Daoy (cell line): ENCODE measurements at regions not wholly inside any gene's neighbourhood (a gene's known extent, or its start where the extent isn't known, plus 50 kb on each side); places are given as distances from the start of the nearest gene placed in this dataset.
A peak's percentile ranks its signal among the peaks of the same experiment; 100 is the strongest.
"Not testable (repeated sequence)": the region's sequence is repeated elsewhere in the genome, so short reads cannot be mapped to it uniquely, and the experiment has no call there.

ENCODE experiments used
- DNase-seq: peaks from one replicate; pipeline ENCODE4 v3.0.0-alpha.2; 2015; ENCODE audit warnings: low read depth

- no peak for DNase-seq
These were observed 357.7 kb upstream of the SPRED2 start for GRCh38 chr2:65789923-65790675.

DNA sequence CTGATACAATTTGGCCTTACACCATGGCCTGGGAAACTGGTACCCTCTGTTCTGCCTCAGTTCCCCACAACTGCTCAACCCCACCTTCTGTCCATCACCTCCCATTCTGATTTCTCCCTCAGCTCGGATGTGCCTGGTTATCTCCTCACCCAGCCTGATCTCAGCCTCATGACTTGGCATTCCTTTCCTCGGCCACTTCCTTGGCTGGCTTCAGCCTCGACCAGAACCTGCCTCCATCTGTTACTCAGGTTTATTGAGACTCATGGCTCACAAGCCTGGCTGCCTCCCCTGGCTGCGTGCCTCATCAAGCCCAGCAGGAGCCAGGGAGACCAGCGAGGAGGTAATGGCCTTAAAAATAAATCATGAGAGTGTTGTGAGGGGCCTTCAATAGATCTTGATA, 356.2 kb upstream of the SPRED2 start:
- DNase-seq = no peak

- DNase-seq = no peak
These were observed 354.4 kb upstream of the SPRED2 start for GRCh38 chr2:65786765-65787164.

DNA sequence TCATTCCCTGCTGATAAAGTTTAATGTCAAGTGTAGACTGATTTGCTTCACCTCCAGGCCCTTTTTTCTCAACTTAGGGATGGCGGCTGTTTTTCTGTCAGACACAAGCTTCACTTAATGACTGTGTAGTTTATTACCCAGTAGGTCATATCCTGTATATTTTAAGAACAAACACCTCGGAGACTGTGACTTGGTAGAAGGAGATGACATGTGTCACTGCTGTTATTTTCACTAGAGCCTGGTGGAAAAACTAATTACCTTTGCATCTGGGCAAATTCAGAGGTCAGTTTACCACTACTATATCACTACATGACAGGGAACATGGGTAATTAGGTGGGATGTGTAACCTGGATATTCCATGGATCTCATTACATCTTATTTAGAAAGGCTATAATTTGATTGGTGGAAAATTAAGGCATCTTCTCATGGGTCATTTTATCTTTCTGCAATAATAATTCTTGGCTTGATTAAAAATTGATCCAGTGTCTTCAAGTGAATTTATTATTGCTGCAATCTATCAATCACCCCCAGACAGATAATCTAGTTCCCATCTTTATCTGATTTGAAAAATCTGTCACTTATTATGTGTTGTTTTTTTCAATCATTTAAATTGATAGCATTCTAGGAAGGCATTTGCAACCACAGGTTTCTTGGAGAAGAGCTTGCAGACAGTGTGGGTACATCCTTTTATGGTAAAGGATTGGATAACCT, 353.8 kb upstream of the SPRED2 start:
- DNase-seq = no peak

DNA sequence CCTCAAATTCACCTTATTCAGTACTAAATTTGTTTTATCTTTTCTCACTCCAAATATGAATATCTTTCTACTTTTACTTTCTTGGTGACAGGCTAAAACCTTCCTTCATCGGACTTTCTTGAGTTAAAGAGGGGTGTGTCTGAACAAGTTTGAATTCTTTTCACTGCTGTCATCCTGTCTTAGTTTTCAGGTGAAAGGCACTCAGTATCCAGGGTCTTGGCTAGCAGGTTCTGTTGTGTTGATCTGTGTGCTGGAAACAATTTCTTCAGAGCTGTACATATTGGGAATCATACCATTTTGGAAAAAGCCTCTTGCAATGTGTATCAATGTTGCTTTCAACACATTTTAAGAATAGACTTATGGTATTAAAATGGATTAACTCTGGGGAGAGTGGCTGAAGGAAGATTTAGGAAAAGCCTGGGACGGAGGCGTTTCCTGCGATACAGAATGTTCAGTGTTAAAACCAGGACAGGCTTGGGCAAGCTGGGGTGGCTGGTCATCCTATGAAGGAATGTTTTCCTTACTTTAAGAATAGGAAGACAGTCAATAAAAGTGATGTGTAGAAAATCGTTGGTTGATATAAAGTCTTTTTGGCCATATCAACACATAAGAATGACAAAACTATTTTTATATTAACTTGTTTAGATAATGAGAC, 350.7 kb upstream of the SPRED2 start:
- DNase-seq = no peak

DNA sequence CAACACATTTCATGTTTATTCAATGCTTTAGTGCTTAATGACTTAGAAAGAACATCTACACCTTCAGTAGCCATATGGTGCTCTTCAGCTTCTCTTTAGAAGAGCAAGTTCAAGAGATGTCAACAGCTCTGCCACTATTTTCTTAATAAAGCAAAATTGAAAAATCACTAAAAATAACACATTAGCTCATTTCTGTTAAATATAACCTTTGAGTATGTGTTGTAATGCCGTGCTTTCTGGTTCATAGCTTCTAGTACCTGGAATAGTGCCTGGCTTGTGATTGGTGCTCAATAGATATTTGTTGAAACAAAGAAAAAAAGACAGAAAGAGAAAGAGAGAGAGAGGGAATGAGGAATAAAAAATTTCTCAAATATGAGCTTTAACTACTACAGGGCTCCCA, 349.8 kb upstream of the SPRED2 start:
- no peak for DNase-seq

DNA sequence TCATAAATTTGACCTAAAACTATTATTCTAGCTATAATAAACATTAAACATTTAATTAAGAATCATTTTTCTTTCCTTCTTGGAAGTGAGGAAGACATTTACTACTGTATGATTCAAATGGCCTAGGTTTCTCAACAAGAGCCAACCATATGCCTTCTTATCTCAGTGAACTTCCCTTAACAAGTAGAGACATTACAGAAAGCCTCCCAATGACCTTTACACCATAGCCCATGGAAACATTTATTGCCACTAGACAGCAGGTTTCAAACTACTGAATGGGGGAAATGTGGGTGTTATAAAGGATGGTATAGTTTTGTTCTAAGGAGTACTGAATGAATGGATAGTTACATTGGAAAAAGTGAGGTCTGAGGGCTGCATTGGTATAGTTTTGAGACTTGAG, 349.4 kb upstream of the SPRED2 start:
- DNase-seq = no peak

DNA sequence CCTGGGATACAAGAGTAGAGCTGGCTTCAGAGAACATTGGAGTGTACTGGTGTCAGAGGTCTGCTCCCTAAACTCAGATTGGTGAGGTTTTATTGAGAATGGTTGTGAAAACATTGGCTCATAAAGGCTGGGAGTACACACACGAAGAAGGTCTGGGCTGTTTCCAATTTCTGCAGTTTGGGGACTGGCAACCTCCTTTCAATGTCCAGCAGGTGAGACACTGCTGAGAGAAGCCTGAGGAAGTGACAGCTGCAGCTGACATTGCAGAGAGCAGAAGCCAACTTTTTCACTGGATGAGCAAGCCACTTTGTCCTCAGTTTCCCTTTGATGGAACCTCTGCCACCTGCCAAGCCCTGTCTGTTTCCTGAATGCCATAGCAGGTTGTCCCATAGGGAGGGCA, 346.6 kb upstream of the SPRED2 start:
- no peak for DNase-seq

GRCh38 chr2:65778137-65778536, 345.7 kb upstream of the SPRED2 start:
- no peak for DNase-seq

DNA sequence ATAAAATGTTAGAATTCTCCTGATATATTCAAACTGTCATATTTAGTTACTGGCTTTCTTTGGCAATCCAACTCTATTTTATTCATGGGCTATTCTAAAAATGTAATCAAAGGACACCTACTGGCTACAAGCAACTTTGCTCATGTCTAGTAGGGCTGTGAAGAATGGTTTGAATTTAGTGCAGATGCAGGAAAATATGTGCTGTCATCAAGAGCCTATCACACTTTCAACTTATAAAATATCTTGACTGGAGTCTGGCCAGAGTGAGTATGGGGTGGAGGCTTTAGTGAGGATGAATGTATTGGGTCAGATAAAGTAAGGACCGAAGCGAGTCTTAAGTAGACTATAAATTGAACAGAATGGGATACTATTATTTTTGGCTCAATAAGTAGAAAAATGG, 343.4 kb upstream of the SPRED2 start:
- no peak for DNase-seq

DNA sequence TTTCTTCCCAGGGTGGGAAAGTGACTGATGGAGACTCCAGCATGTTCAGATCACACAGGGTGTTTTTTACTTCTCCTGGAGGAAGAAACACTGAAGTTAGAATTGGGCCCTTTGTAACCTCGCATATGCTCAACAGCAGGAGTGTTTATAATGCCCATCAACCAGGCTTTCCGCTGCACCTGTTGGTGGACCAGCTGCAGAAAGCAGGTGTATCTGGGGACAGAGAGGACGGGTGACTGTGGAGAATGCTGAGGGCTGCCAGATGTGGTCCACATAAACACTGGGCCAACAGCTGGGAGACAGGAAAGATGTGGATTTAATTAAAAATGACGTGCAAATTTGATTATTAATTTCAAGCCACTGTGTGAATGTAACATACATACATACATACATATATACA, 335.5 kb upstream of the SPRED2 start:
- no peak for DNase-seq

- DNase-seq = no peak
These were observed 334.4 kb upstream of the SPRED2 start for GRCh38 chr2:65766768-65767267.

DNA sequence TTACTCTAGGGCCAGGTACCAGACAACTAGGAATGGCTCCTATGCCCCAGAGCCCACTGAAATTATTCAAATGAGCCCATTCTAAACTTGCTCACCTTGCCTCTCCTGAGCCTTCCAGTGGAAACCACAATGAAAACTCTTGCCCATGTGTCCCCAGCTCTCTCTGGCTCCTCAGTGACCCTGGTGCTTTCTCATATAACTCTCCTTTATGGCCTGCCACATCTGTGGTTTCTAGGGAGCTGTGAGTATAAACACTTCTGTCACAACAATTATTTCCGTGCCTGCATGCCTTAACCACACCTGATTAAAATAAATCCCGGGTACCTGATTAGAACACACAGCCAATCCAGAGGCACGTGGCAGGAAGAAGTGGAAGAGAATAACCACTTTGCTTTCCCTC, 333.0 kb upstream of the SPRED2 start:
- DNase-seq = no peak

DNA sequence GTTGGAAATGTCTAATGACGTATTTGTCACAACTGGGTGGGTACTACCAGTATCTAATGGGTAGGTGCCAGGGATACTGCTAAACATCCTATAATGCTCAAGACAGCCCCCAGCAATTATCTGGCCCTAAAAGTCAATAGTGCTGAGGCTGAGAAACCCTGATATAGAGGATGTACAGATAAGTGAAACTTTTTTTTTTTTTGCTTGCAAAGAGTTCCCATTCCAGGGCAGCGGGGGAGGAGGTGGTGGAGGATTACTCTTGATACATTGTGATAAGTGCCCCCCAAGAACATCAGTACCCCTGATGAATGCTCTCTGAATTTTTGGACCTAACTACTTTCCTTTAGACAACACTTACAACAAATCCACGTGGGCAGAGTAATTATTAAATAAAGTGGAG, 329.7 kb upstream of the SPRED2 start:
- no peak for DNase-seq

- DNase-seq = peak; percentile 32
These were observed 321.8 kb upstream of the SPRED2 start for GRCh38 chr2:65754219-65754618.

GRCh38 chr2:65751408-65751807, 319.0 kb upstream of the SPRED2 start:
- DNase-seq = no peak

GRCh38 chr2:65749545-65749944, 317.1 kb upstream of the SPRED2 start:
- DNase-seq = peak; percentile 84

DNA sequence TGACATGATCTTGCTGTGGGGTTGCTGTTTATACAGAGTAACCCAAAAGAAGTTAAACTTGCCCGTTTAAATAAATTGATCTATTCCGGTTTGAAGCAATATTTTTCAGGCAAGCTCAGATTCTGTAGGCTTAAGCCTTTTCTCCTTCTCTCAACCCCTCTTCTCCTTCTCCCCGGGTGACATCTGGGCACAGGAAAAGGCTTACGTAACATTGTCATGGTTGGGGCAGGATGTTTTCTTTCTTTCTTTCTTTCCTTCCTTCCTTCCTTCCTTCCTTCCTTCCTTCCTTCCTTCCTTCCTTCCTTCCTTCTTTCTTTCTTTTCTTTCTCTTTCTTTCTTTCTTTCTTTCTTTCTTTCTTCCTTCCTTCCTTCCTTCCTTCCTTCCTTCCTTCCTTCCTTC, 315.5 kb upstream of the SPRED2 start:
- not testable (repeated sequence) for DNase-seq

GRCh38 chr2:65746931-65747675, 314.7 kb upstream of the SPRED2 start:
- DNase-seq = peak; percentile 41

DNA sequence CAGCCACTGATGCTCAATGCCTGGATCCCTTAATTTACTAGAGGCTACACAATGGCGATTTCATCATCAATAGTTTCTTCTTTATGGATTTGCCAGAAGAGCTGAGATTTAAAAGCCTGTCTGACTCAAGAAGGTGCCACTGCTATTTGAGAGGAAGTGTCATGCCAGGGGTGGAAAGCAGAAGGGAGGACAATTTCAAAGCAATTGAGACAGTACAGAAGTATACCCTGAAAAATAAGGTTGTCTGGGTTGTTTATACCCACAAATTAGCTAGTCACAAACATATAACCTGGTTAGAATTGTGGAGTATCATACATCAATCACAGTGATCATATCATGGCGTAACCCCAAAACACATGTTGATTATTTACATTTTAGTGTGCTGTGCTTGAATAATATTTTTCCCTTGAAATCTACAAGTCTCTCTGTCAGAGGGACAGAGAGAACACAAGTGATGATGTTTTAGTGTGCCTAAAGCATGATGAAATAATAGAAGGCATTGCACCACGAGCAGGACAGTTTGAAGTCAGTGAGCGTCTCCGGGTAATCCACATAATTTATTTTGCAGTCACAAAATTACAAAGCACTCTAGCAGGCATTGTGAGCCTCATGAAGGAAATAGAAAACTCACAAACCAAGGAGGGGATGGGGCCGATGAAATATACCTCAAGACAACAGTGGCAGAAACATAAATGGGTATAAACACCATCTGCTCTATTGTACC, 312.2 kb upstream of the SPRED2 start:
- DNase-seq = no peak

GRCh38 chr2:65742977-65743376, 310.6 kb upstream of the SPRED2 start:
- DNase-seq = no peak
